ENCODE measurements at regions not wholly inside any gene's neighbourhood (a gene's known extent, or its start where the extent isn't known, plus 50 kb on each side); places are given as distances from the start of the nearest gene placed in this dataset.
"Not testable (repeated sequence)": the region's sequence is repeated elsewhere in the genome, so short reads cannot be mapped to it uniquely, and the experiment has no call there.

DNA sequence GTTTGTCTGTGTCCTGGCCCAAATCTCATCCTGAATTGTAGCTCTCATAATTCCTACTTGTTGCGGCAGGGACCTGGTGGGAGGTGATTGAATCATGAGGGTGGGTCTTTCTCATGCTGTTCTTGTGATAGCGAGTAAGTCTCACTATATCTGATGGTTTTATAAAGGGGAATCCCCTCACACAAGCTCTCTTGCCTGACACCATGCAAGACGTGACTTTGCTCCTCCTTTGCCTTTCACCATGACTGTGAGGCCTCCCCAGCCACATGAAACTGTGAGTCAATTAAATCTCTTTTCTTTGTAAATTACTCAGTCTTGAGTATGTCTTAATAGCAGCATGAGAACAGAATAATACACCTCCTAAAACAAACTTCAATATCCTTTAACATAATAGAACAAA lies 1065.6 kb downstream of the PLA2G4A start:
- no peak for DNase-seq (ENCODE audit: low spot score)

DNA sequence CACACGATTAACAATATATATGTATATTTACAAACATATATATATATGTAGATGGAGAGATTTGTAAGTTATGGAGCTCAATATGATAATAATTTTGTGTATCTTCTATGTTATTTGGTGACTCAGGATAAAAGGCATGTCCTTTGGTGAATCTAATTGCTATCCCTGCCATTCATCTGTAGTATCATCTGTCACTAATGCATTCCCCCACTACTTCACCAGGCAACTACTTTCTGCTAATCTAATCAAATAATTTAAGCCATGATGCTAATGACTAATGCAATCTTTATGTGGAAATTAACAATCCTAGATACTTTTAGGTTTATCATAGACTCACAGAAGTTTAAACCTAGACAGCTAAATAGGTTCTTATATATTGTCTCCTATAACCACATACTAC lies 1074.5 kb downstream of the PLA2G4A start:
- DNase-seq (ENCODE audit: low spot score): no peak

DNA sequence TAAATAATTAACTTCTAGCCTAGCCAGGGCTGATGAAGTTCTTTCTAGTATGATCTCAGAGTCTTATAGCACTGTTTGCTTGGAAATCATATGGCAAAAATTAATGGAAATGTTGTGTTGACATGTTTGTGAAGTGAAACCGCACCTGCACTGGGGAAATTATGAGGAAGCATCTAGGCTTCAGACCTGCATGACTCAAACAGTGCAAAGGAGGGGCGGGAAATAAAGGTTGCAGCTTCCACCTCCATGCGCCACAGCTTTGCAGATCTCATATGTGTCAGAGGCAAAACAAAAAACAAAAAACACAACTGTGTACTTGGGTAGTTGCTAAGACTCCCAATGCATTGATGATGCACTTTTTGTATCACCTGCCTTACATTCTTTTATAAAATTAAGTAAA lies 1080.6 kb downstream of the PLA2G4A start:
- no peak for DNase-seq (ENCODE audit: low spot score)

DNA sequence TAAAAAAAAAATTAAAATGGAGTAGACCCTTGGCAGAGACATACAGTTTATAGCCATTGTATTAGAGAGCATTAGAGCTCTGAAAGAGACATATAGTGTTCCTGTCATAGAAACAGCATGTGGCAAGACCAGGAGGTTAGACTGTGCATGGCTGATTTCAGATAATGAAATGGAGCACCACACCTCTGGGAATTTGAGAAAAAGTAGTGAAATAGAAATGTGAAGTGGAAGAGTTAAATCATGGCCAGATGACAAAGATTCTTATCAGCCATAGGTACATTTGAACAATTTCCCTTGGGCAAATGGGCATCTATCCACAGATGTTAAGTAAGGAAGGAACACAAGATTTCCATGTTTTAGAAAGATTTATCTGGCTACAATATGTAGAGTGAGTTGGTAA lies 1083.1 kb downstream of the PLA2G4A start:
- no peak for DNase-seq (ENCODE audit: low spot score)

DNA sequence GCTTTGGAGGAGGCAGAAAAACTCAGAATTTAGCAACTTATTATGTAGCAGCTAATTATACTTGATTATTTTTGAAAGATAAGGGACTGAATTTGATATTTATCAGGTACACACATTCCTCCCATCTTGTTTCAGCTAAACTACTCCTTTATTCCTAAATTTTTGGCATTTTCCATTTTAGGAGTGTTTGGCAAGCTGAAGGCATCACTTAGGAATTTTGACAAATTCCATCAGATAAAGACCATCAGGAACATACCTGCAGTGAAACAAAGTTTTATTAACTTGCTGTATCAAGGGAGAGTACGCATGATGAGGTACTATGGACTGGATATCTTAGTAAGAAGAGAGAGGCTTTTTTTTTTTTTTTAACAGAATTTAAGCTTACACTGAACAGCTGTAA lies 1092.2 kb downstream of the PLA2G4A start:
- DNase-seq (ENCODE audit: low spot score): no peak

DNA sequence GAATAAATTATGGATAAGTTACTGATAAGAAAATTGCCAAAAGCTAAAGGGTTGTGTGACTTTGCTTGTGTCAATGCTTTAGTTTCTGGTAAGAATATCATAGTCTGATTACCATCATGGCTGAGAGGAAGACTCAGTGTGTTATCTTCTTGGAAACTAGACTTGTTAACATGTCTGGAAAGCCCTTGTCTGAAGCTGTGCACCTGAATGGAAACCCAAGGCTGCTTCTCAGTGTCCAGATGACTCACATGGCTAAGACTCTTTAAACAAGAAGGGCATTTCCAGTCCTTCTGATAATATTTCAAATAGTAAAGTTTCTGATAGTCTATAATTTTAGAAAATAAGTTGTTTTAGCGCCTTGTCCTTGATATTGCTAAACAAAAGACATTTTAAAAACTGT lies 1092.7 kb downstream of the PLA2G4A start:
- DNase-seq (ENCODE audit: low spot score): no peak

DNA sequence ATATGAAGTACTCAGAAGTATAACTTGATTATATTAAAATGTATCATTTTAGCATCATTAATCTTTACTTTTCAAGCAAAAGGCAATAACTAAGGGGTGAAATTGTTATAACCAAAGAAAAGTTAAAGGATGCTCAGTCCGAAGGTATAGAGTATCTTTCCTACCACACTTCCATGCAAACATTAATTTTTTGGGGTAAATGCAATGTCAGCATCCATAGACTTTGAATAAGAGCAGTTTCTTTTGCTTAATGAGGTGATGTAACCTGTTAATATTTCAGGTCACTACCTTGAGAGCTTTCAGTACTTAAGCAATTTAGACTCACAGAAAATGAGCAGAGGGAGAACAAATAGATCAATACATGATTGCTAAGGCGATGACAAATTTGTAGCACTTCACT lies 1093.5 kb downstream of the PLA2G4A start:
- no peak for DNase-seq (ENCODE audit: low spot score)

DNA sequence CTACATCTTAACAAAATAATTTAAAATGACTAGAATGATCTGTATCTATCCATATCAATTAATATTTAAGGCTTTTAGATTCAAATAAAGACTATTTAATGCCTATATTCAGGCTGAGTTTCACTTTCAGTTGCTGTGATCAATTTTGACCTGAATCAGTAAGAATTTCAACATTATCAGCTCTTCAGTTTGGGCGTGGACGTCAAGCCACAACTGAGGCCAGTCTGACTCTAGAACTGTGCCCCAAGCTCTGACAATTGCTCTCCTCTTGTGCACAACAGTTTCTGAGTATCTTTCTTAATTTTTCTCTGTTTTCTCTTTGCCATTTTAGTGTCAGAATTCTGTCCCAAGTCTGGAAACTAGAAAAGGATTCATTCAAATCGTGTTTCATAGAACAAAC lies 1095.5 kb downstream of the PLA2G4A start:
- no peak for DNase-seq (ENCODE audit: low spot score)

DNA sequence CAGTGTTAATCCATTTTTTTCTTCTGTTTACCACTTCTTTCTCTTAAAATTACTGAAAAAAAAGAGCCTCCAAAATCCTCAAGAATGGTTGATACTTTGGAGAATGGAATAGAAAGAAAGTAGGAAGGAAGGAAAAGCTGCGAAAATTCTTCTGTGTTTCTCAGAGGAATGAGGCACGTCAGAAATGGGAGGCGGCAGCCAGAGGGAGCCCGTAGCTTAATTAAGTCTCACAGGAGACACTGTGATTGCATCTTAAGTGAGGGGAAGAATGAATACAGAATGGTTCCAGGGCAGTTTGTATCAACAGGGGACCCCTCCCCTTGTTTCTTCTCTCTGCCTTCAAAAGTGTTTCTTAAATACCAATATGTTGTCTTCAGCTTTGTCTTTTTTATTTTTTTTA lies 1099.5 kb downstream of the PLA2G4A start:
- DNase-seq (ENCODE audit: low spot score): no peak

DNA sequence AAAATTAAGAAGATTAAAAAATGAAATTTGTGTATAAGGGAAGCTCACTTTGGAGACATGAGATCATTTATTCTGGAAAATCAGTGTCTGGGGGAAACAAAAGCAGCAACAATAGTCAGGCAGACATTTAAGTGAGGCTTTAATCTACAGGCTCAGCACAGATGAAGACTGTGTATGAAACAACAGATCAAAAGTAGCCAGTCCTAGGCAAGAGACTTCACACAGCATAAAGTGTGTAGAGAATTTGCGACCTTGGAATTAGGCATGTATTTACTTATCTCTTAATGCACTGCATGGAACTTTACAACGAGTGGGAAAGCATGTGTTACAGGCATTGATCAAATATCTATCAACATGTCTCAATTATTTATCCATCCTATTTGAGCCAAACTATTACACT lies 1099.9 kb downstream of the PLA2G4A start:
- no peak for DNase-seq (ENCODE audit: low spot score)

DNA sequence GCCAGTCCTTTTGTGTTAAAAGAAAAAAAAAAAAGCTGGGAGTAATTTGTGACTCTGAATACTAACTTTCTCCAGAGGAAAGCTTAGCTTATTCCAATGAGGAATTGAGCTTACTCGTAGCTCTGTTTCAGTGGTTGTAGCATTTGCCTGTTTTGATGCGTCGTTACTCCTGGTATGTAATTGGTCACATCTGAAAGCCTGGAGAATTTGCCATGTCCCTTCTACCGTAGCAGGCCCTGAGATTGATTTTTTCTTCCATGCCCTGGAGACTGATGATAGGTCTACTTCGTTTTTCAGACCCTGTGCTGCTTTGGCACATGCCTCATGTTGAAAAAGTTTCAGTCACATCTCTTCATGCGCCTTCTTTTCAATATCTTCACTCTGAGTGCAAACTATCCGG lies 1103.0 kb downstream of the PLA2G4A start:
- DNase-seq (ENCODE audit: low spot score): no peak

DNA sequence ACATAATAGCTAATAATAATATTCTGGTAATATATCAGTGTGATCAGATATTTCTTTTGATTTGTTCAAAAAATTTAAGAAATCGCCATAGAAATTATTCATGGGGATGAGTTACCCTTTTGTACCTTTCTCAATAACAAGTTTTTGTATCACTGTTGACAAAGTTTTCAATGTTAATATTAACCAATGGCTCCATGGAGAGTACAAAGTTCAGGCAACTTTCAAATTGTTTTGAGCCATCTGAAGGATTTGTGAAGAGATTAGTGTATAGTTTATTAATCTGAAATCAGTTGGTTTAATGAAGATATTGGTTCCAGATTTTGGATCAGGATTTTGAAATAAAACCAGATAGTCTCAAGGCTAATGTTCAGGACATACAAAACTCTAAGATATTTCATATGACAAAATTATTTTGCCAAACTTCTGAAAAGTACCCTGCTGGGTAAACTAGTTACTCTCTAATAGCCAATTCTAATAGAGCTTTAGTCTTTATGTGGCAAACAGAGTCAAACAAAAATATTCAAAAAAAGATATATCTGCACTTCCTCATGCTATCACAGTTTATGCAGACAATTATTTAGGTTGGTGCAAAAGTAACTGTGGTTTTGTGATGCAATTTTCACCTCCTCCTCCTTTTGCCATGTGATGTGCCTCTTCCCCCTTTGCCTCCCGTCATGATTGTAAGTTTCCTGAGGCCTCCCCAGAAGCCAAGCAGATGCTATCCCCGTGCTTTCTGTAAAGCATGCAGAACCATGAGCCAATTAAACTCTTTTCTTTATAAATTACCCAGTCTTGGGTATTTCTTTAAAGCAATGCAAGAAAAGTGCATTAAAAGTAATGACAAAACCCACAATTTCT lies 1105.0 kb downstream of the PLA2G4A start:
- no peak for DNase-seq (ENCODE audit: low spot score)

DNA sequence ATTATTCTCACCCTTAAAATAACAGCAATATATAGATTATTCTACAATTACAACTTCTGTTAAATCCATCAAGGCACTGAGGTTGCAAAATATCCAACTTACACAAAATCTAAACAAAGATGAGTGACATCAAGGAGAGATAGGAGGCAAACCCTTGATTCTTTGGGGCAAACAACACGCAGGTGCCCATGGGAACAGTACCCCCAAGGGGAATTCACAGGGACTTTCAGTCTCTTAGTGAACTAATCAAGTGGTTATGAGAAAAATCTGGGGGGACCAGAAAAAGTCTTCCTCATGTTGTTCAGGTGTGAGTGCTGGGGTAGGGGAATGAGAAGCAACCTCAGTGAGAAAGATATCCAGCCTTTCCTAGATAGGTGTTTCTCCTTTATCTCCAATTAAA lies 1107.9 kb downstream of the PLA2G4A start:
- no peak for DNase-seq (ENCODE audit: low spot score)

DNA sequence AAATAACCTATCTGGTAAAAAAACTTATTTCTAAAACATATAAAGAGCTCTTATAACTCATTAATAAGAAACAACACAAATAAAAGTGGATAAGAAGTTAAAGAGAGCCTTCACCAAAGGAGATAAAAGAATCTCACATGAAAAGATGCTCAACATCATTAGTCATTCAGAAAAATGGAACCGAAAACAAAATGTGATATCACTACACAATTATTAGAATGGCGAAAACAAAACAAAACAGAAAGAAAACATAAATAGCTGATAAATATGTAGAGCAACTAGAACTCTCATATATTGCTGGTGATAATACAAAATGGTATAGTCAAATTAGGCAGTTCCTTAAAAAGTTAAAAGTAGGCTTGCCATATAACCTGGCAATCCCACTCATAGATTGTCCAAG lies 1109.3 kb downstream of the PLA2G4A start:
- DNase-seq (ENCODE audit: low spot score): no peak

DNA sequence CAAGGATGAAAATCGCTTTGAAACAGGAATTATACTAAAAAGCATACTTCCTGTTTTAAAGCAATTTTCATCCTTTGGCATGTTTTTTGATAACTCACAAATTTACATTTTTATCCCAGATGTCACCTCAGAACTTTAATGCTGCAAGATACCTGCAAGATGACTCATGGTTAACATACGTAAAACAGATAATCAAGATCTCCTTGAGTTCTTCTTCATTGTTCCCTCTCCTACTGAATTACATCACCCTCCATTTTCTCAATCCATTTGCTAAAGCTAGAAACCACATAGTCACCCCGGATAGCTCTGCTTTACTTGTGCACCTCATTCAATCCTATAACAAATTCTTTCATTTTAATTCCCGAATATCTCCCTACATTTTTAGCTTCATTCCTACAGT lies 1114.2 kb downstream of the PLA2G4A start:
- DNase-seq (ENCODE audit: low spot score): no peak

DNA sequence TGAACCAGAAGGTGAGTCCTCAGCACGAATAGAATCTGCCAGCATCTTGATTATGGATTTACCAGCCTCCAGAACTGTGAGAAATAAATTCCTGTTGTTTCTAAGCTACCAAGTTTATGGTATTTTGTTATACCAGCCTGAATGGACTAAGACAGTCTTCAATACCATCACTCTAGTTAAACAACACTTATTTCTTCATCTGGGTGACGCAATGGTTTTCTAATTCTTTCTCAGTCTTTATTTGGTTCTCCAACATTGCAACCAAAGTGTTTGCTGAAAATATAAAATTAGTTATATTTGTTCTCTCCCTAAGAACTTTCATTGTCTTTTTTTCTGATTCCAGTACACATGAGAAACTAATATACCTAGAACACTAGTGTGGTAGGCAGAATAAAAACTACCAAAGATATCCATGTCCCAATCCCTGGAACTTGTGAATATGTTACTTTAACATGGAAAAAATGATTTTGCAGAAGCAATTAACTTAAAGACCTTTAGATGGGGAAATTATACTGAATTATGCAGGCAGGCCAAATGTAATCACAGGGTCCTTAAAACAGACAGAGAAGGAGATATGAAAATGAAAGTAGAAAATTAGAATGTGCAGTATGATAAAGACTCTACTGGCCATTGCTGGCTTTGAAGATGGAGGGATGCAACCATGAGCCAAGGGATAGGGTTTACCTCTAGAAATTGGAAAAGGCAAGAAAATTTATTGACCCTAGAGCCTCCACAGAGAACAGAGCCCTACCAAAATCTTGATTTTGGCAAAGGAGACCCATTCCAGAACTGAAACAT lies 1115.1 kb downstream of the PLA2G4A start:
- no peak for DNase-seq (ENCODE audit: low spot score)

DNA sequence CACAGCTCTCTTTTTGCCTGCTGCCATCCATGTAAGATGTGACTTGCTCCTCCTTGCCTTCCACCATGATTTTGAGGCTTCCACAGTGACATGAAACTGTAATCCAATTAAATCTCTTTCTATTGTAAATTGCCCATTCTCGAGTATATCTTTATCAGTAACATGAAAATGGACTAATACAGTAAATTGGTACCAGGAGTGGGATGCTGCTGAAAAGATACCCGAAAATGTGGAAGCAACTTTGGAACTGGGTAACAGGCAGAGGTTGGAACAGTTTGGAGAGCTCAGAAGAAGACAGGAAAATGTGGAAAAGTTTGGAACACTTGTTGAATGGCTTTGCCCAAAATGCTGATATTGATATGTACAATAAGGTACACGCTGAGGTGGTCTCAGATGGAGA lies 1117.9 kb downstream of the PLA2G4A start:
- DNase-seq (ENCODE audit: low spot score): not testable (repeated sequence)

DNA sequence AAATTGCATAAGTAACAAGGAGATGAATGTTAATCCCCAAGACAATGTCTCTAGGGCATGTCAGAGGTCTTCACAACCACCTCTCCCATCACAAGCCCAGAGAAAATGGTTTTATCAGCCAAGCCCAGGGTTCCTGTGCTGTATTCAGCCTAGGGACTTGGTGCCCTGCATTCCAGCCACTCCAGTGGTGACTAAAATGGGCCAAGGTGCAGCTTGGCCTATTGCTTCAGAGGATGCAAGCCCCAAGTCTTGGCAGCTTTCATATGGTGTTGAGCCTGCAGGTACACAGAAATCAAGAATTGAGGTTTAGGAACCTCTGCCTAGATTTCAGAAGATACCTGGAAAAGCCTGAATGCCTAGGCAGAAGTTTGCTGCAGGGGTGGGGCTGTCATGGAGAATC lies 1118.6 kb downstream of the PLA2G4A start:
- DNase-seq (ENCODE audit: low spot score): no peak

DNA sequence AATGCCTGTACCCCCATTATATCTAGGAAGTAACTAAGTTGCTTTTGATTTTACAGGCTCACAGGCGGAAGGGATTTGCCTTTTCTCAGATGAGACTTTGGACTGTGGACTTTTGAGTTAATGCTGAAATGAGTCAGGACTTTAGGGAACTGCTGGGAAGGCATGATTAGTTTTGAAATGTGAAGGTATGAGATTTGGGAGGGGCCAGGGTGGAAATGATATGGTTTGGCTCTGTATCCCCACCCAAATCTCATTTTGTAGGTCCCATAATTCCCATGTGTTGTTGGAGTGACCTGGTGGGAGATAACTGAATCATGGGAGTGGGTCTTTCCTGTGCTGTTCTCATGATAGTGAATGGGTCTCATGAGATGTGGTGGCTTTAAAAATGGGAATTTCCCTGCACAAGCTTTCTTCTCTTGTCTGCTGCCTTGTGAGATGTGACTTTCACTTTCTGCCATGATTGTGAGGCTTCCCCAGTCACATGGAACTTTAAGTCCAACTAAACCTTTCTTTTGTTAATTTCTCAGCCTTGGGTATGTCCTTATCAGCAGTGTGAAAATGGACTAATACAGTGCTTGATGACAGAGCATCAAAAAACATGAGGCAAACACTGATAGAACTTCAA lies 1119.5 kb downstream of the PLA2G4A start:
- no peak for DNase-seq (ENCODE audit: low spot score)

DNA sequence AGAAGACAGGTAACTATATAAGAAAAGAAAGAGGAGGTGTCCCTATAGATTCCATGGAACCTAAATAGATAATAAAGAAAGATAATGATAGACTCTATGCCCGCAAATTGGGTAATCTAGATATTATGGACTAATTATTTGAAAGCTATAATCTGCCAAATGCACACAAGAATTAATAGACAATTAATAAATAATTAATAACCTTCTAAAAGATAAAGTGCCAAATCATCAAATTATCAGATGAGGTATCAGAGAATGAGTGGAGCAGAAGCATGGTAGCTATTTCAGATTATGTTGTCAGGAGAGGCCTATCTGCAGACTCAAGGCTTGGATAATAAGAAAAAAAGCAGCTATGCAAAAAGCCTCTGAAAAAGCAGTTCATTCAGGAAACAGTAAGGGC lies 1120.8 kb downstream of the PLA2G4A start:
- no peak for DNase-seq (ENCODE audit: low spot score)

DNA sequence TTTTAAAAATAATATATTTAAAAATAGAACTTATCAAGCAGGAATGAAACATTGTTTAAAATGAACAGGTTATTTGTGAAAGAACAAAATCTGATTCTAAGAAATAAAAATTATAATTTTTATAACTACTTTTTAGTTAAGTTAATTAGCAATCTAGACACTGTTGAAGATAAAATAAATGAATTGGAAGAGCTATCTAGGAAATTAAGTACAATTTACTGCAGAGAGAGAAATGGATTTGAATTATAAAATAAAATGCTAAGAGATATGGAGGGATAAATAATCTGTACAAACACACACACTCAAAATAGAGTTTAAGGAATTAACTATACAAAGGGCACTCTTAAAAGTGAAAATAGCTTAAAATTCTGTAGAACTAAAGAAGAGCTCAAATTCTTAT lies 1123.1 kb downstream of the PLA2G4A start:
- no peak for DNase-seq (ENCODE audit: low spot score)

DNA sequence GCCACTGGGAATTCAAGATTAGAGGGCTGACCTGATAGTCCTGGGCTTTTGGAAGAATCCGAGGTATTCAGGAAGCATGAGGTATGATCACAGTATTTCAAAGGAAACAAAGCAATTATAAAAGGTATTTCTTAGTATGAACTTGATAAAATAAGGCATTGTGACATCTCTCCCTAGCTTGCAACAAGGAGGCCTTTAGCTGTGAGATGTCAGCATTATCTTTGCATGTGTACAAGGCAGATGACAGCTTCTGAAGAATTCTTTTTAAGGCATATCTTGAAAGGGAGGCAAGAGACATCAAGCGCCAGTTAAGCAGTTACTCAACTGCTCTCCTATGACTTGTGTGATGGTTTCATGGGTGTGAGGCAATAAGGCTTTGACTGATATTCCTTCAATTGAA lies 1123.7 kb downstream of the PLA2G4A start:
- no peak for DNase-seq (ENCODE audit: low spot score)

DNA sequence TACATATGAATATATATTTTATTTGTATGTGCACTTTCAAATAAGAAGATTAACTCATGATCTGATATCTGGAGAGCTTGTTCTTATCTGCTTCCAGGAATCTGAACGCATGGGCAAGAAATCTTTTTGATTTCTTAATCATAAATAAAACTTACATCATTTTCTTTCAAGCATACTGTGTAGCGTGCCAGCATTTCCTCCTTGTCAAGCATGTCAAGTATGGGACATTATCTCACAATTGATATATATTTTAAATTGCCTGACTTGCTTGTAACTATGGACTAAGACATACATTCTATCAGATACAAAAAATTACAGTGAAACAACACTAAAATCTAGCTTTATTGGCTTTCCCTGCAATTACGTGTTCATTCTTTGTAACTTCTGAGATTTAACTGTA lies 1128.2 kb downstream of the PLA2G4A start:
- DNase-seq (ENCODE audit: low spot score): no peak
